ENCODE measurements at regions not wholly inside any gene's neighbourhood (a gene's known extent, or its start where the extent isn't known, plus 50 kb on each side); places are given as distances from the start of the nearest gene placed in this dataset.

- no peak for TF ChIP-seq POLR2A (IDR thresholded peaks at IDR 0.05)
- no peak for TF ChIP-seq CTCF (IDR thresholded peaks at IDR 0.05)
- TF ChIP-seq POLR2AphosphoS5 (IDR thresholded peaks at IDR 0.05): no peak
- no peak for TF ChIP-seq EP300 (IDR thresholded peaks at IDR 0.05)
Measured at GRCh38 chr3:18872466-18872865, 275.8 kb upstream of the KCNH8 start.

All from sigmoid colon (tissue), 4 donors.